GM21381 (cell line): ENCODE measurements at regions not wholly inside any gene's neighbourhood (a gene's known extent, or its start where the extent isn't known, plus 50 kb on each side); places are given as distances from the start of the nearest gene placed in this dataset.

Experiments
- ATAC-seq: cut with Tn5 transposase; IDR thresholded peaks from one replicate; pipeline ENCODE4 v1.9.1; 2021; ENCODE audit warnings: mild to moderate bottlenecking, moderate library complexity; ENCODE audit not compliant: unreplicated experiment

DNA sequence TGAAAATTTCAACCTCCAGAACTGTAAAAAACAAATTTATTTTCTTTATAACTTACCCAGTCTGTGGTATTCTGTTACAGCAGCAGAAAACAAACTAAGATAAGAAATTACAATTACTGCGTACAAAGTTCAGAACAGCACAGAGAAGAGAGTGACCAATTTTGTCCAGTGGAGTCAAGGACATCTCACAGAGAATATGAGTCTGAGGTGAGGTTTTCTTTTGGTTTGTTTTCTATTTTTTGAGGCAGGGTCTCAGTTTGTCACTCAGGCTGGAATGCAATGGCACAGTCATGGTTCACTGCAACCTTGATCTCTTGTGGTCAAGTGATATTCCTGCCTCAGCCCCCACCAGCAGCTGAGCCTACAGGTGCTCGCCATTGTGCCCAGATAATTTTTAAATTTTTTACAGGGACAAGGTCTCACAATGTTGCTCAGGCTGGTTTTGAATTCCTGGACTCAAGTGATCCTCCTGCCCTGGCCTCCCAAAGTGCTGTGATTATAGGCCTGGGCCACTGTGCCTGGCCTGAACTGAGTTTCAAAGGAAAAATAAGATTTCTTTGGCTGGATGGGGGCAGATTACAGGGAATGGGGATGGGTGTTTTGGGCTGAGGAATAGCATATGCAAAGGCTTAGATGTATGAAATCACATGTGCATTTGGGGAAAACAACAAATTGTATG, 201.1 kb upstream of the USP24 start:
- ATAC-seq: no peak

DNA sequence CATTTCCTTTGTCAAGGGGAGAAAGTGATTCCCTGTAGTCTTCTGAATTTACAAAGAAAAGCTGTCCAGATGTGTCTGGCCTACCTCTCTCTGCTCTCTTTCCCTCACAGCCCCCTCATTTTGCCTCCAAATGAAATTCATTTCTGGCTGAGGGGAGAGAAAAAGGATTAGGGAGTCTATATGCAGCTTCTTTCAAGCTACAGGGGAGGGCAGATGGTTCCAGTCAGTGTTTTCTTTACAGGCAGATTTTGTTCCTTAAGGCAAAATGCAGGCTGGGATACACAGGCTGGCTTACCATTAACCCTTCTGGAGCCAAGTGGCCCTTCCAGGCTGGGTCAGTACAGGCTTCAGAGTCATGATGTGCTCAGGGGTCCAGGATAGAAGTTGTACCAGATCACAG, 198.1 kb upstream of the USP24 start:
- ATAC-seq: no peak

DNA sequence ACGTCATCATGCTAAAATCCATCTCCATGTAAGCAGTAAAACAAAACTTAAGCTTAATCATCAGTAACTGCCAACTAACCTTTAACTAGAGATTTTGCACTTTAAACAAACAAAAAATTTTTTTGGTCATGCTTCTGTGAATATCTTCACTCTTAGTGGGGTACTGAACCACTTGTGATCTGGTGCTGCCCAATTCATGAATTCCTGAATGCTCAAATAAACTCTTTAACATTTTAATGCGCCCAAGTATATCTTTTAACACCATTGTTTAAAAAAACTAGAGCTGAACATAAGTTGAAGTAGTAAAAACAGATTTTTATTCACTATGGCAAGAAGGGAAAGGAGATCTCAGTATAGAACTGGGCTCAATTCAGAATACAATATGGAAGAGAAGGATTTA, 196.9 kb upstream of the USP24 start:
- no peak for ATAC-seq

DNA sequence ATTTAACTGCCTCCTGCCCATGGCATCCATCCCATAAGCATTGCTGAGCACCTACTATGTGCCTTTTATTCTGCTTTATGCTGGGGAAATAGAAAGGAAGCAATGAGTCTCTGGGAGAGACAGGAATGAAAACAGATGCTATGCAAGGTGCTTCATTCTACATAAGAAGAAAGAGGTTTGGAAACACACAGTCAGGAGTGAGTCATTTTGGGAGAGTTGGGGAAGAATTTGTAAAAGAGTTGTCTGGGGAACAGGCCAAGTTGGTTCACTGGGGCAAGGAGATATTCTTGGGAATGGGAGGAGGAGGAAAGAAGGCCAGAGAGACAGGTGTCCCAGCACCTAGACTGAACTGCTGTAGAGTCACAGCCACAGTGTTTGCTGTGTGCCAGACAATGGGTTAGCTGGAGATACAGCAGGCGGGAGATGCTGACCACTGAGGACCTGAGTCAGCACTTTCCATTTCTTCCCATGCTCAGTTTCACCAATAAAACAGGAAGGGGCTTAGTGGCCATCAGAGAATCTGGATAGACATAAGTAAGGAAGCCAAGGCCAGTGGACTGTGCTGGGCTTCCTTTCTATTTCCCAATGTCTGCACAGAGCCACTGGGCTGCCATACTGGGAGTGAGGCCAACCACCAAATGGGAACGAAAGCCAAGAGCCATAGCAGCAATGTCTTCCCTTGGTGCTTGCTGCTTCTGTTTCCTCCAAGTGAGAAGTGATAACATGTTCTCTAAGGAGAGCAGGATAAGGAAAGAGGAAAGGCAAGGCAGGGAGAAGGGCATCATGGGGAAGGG, 187.7 kb upstream of the USP24 start:
- no peak for ATAC-seq

DNA sequence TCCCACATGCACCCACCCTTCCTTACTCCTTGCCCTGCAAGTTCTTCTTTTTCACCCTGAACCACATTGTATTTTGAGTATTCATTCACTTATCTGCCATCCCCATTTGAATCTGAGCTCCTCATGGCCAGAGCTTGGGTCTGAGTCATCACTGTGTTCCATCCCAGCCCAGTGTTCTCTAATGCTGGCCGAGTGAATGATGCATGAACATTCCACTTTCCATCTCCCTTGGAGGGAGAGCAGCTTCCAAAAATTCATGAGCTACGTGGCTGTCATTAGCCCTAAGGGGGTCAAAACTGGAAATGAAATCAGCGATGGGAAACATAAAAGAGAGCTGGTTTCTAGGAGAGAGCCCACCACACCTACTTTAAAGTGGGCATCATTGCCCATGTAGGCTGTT, 187.0 kb upstream of the USP24 start:
- no peak for ATAC-seq

DNA sequence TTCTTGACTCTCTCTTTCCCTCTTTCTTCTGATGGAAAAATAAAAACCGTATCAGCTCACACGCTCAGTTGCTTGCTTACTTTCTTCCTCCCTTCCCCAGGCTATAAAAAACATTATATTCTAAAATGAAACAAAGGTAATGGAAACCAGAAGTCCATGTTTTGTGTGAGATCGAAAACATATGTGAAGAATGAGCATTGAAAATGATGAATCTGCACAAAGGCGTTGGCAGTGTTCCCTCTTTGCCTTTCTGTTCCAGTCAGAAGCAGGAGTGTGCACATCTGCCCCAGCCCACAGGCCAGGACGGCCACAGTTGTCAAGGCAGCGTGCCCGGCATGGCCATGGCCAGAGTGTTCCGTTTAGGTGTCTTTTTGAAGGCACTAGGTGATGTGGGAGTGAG, 185.3 kb upstream of the USP24 start:
- no peak for ATAC-seq

DNA sequence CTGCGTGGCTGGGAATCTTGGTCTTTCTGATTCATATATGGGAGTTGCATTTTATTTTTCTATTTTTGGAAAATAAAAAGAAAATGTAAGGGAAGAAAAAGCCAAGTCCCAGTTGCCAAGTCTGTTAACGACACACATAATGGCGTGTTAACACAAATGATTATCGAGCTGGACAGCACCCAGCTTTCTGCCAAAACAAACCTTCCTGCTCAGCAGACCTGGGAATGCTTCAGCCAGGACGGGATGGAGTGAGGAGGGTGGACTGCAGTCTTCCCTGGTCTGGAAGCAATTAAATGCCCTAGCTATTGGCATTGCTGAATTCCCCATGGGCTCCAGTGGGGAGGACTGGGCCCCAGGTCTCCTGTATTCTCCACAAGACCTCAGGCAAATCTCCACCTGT, 184.2 kb upstream of the USP24 start:
- ATAC-seq: no peak

DNA sequence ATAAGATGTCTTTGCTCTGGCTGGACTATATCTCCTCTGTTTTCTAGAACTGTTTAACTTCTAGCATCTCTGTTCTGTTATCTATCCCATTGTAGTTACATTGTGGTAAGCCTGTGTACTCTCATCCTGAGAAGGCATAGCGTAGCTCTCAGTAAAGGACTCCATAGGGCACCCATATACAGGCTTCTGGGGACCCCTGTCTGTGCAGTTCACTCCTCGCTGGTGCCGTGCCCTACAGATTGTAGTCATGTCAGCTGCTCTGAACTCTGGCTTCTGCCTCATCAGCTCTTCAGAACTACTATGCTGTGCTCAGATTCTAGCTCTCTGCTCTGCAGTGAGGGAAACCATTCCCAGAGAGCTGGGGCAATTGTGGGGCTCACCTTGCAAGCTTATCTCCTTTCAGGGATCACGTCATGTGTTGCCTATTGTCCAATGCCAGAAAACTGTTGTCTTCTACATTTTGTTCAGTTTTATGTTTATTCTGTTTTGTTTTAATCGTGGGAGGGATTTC, 181.3 kb upstream of the USP24 start:
- ATAC-seq: no peak

DNA sequence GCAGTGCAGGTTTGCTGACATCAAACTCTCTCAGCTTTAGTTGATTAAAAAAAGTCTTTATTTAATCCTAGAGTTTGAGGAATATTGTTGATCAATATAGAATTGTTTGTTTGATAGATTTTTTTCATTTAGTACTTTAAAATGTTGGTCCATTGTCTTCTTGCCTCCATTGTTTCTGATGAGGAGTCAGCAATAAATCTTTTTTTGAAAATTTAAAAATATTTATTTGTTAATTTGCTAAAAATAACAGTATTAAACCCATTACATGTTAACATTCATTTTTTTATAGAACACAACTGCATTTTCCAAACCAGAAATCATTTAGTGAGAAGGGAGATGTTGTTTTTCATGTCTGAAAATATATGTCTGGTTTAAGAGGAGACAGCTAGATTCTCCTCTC, 173.8 kb upstream of the USP24 start:
- no peak for ATAC-seq

DNA sequence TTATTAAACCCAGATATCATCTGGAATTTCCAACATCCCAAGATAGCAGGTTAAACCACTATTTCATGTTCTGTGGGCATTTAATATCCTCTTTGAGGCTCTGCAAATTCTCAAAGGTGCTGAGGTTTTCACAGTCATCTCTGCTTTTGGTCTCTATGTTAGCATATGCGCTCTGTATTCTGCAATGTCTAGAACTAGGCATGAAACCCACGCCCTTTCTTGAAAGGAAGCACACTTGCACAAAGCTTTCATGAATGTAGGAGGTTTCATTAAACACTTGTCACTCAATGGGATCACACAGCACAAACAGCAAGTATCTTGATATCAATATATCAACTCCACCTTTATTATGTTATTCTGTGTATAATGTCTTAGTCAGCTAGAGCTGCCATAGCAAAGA, 172.0 kb upstream of the USP24 start:
- ATAC-seq: no peak

DNA sequence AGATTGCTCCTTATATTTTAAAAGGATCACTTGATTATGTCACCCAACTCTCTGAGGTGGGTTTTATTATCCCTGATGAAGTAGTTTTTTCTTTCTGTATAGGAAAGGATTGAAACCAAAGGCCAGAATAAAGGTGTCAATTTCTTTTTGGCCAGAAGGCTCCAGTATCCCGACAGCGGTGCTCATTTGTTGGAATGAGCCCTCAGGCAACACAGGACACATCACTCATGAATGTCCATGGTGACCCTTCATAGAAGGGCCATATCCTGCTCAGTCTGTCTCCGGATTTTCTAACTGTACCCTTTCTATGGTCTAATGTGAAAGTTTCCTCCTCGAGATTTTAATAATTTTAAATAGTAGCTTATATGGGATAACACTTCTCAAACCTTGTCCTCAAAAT, 171.3 kb upstream of the USP24 start:
- ATAC-seq: no peak

DNA sequence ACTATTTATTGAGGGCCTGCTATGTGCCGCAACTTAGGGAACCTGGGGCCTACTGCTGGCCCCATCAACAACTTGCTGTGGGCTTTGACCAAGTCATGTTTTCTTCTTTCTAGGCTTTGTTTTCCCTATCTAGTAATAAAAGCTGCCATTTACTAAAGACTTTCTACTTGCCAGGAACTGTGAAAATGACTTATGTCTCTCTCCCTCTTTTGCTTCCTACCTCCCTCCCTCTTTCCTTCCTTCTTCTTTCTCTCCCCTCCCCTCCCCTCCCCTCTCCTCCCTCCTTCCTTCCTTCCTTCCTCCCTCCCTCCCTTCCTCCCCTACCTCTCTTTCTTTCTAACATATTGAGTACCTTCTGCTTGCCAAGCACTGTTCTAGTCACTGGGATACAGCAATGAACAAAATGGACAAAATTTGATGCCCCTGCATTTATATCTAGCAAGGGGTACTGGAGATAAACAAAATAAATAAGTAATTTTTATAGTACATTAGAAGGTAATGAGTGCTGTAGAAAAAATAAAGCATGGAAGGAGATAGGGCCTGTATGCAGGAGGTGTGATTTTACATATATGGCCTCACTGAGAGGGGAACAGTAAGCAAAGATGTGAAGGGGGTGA, 170.3 kb upstream of the USP24 start:
- no peak for ATAC-seq

DNA sequence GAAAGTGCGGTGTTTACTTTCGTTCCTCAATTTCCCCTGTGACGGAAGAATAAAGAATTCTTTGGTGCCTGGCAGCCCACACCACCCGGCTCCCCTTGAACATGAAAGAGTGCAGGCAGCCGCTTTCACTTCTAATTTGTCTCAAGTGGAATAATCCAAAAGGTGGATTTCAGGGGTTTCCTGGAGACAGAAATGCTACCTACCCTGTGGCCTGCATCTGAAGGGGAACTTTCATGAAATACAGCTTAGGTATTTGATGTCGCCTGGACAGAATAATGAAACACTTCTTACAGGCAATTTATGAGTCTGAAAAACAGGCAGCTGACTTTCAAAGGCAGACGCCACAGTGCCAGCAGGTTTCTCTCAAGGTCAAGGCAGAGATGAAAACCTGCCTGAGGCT, 169.5 kb upstream of the USP24 start:
- ATAC-seq: no peak

DNA sequence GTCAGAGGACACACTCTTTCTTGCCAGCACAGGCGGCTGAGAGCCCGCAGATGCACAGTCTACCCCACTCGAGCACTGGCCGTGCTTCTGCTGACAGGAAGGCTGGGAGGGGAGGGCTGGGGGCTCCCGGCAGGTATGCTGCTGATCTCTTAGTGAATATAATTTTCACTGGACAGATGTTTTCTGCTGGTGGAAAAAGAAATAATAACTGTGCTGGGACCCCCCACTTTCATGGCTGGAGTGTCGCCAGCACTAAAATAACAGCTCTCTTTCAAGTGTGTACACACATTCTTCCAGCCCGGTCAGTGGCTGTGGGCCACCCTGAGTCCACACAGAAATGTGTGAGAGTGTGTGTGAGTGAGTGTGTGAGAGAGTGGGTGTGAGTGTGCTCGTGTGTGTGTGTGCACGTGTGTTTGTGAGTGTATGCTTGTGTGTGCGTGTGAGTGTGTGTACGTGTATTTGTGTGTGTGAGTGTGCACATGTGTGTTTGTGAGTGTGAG, 167.7 kb upstream of the USP24 start:
- no peak for ATAC-seq

DNA sequence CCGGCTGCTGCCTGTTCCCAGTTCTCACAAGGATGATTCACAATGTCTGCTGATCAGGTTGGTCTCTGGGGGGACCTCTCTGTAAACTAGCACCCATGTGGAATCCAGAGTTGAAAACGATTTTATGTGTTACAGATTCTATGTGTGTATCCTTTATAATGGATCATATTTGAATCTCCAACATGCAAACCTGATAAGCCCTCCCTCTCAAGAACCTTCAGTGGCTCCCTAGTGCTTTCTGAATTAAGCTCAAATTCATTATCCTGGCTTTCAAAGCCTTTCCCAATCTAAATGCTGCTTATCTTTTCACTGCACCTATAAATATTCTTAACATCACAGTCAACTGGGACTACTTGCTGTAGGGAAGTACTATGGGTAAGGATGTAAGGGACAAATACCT, 166.8 kb upstream of the USP24 start:
- ATAC-seq: no peak

DNA sequence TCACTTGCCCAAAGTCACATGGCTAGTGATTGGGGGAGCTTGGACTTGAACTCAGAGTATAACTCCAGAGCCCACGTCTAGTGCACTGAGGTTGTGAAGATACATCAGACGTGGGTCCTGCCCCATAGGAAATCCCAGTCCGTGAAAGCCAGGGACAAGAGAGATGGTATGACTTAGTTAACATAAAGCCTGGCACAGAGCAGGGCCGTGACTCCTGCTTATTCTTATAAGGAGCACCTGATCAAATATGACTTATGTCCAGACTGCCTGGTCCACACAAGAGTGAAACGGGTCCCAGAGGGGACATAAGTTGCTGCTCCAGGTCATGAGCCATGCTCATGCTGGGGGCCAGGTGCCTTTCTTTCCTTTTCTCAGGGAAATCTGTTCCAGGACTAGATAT, 166.3 kb upstream of the USP24 start:
- ATAC-seq: no peak

DNA sequence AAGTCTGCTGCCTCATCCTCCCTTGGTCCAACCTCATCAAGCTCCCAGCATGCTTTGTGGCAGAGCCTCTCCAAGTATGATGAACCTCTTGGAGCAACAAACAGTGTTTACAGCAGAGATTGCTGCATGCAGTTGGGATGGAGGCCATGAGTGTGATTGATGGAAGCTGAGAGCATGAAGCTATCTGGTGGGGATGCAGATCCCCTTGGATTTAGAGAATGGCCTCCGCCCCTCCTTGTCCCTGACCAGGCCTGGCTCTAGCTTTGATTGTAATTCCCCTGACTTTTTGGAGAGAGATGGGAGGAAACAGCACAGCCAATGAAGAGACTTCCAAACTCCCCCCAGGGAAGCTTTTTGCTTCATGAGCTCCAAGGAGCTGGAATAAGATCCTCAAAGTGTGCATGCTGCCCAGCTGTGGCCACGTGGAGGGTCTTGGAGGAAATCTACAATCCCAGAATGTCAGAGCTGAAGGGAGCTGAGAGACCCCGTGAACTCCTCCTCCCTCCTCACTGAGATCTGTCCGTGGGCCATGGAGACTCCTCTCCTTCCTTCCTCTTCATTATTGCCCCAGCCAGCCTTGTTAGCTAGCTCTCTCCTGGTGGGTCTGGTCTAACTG, 165.3 kb upstream of the USP24 start:
- no peak for ATAC-seq

DNA sequence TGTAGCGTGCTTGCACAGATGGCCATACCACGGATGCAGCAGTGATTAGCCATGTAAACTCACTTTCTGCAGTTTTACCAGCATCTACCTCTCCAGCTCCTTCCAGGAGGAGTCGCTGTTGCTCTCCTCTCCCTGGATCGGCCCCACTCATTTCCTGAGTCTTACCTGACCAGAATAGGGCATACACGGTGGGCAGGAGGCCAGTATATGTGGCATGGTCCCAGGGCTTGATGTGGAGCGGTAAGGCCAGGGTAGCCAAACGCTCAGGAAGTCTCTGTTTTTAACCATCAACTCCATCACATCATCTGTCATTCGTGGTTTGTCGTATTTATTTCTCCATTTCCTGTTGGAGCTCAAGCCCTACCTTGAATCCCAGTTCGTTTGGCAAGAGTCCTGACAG, 163.4 kb upstream of the USP24 start:
- ATAC-seq: no peak

DNA sequence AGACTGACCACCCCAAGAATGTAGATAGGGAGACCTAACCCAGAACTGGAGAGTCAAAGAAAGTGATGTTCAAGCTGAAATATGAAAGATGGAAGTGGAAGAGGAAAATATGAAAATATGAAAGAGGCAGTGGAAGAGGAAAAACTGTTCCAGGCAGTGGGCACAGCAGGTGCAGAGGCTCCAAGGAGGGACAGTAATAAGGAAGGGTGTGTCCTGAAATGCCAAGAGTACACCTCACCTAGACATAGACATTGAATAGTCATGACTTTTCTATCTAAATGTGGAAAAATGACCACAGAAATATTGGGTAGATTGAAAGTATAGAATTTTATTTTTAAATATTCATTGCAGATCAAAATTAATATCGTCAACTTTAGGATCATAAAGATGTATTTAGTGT, 161.7 kb upstream of the USP24 start:
- no peak for ATAC-seq

DNA sequence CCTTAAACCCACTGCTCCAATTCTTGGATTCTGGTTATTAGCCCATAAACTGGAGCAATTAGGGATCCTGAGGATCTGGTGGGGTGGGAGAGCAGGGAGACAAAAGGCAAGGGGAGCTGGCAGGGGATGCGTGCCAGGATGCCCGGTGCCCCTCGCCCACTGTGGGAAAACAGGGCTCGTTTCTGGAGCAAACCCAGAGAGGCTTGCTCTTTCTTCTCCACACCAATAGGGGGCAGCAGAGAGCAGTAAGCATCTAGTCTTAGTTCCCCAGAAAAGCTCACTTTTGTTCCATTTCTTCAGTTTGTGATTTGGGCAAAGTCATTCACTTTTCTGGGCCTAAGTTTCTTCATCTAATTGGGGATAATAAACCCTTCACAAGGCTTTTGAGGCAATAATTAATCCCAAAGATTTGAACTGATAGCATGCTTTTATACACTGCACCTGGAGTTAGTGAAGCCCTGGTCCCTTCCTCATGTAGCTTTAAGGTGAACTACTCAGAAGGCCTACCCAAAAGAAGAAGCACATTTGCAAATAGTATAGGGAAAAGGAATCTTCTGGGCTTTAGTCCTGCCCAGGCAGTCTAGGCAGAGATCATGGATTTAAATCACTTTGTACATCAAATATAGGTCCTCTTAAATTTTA, 160.6 kb upstream of the USP24 start:
- no peak for ATAC-seq
